NB4 (cell line): ENCODE measurements at regions not wholly inside any gene's neighbourhood (a gene's known extent, or its start where the extent isn't known, plus 50 kb on each side); places are given as distances from the start of the nearest gene placed in this dataset.

Experiments
- DNase-seq: peaks from one replicate; pipeline ENCODE4 v3.0.0; 2010; ENCODE audit warnings: low read depth
- H3K4me3 ChIP-seq: one replicate; pipeline ENCODE4 v1.5.1; 2011; ENCODE audit warnings: mild to moderate bottlenecking, low read depth, low read length, moderate library complexity
- CTCF ChIP-seq: IDR thresholded peaks from one replicate; pipeline ENCODE4 v1.5.1; 2012; ENCODE audit warnings: low read depth, low read length
- MAX ChIP-seq: IDR thresholded peaks from 2 replicates; pipeline ENCODE4 v1.6.1; 2011; ENCODE audit warnings: low read depth, low read length
- MYC ChIP-seq: IDR thresholded peaks from 2 replicates; pipeline ENCODE4 v1.6.1; 2011; ENCODE audit warnings: low read depth, low read length
- POLR2A ChIP-seq: IDR thresholded peaks from 2 replicates; pipeline ENCODE4 v1.6.1; 2011; ENCODE audit warnings: mild to moderate bottlenecking; ENCODE audit not compliant: insufficient read length; ENCODE audit errors: extremely low read depth

GRCh38 chr7:19853261-19853832, 79.9 kb upstream of the TMEM196 start:
- DNase-seq = no peak
- no peak for TF ChIP-seq CTCF
- TF ChIP-seq POLR2A = no peak
- no peak for TF ChIP-seq MAX
- TF ChIP-seq MYC = no peak
- no peak overlapping the region for H3K4me3 ChIP-seq

GRCh38 chr7:19852192-19852591, 78.8 kb upstream of the TMEM196 start:
- DNase-seq = no peak
- no peak for TF ChIP-seq POLR2A
- no peak for TF ChIP-seq CTCF
- TF ChIP-seq MYC = no peak
- no peak for TF ChIP-seq MAX
- no peak overlapping the region for H3K4me3 ChIP-seq

GRCh38 chr7:19851504-19851903, 78.1 kb upstream of the TMEM196 start:
- DNase-seq = no peak
- no peak for TF ChIP-seq POLR2A
- no peak for TF ChIP-seq MAX
- no peak for TF ChIP-seq CTCF
- no peak for TF ChIP-seq MYC
- H3K4me3 ChIP-seq = no peak overlapping the region

GRCh38 chr7:19834566-19834965, 61.1 kb upstream of the TMEM196 start:
- DNase-seq = no peak
- TF ChIP-seq CTCF (no peak), POLR2A (no peak), MAX (no peak), MYC (no peak)
- H3K4me3 ChIP-seq = no peak overlapping the region

GRCh38 chr7:19830604-19831003, 57.2 kb upstream of the TMEM196 start:
- no peak for DNase-seq
- H3K4me3 ChIP-seq = no peak overlapping the region
- TF ChIP-seq POLR2A (no peak), MAX (no peak)
